NCI-H2171 treated with DMSO at 0.1 percent for 48 hours (cell line): ENCODE measurements at regions not wholly inside any gene's neighbourhood (a gene's known extent, or its start where the extent isn't known, plus 50 kb on each side); places are given as distances from the start of the nearest gene placed in this dataset.
A peak's percentile ranks its signal among the peaks of the same experiment; 100 is the strongest.

Experiments used
- DNase-seq: peaks from one replicate; lab custom pipeline; 2025; lab: John Stamatoyannopoulos, UW

- no peak for DNase-seq
These were observed 50.0 kb upstream of the RNU6ATAC start for GRCh38 chr9:134214386-134214765.

GRCh38 chr9:134214766-134215419, 50.5 kb upstream of the RNU6ATAC start:
- DNase-seq: no peak

GRCh38 chr9:134215420-134215698, 51.0 kb upstream of the RNU6ATAC start:
- DNase-seq: no peak

GRCh38 chr9:134215699-134216448, 51.5 kb upstream of the RNU6ATAC start:
- DNase-seq: peak; percentile 57

- DNase-seq: no peak
These were observed 52.1 kb upstream of the RNU6ATAC start for GRCh38 chr9:134216449-134216951.

- no peak for DNase-seq
These were observed 52.6 kb upstream of the RNU6ATAC start for GRCh38 chr9:134216961-134217360.

- DNase-seq: no peak
These were observed 53.3 kb upstream of the RNU6ATAC start for GRCh38 chr9:134217431-134218210.

GRCh38 chr9:134218230-134218629, 53.9 kb upstream of the RNU6ATAC start:
- DNase-seq: no peak

GRCh38 chr9:134219646-134220060, 55.3 kb upstream of the RNU6ATAC start:
- no peak for DNase-seq

- DNase-seq: no peak
These were observed 55.9 kb upstream of the RNU6ATAC start for GRCh38 chr9:134220311-134220710.

GRCh38 chr9:134221273-134222017, 57.1 kb upstream of the RNU6ATAC start:
- peak; percentile 80 for DNase-seq

GRCh38 chr9:134222018-134222573, 57.7 kb upstream of the RNU6ATAC start:
- no peak for DNase-seq

- DNase-seq: no peak
These were observed 58.7 kb upstream of the RNU6ATAC start for GRCh38 chr9:134223091-134223490.

GRCh38 chr9:134223591-134224122, 59.3 kb upstream of the RNU6ATAC start:
- DNase-seq: no peak

GRCh38 chr9:134224127-134224526, 59.8 kb upstream of the RNU6ATAC start:
- DNase-seq: peak; percentile 73

- DNase-seq: no peak
These were observed 60.3 kb upstream of the RNU6ATAC start for GRCh38 chr9:134224567-134225093.

- DNase-seq: no peak
These were observed 60.8 kb upstream of the RNU6ATAC start for GRCh38 chr9:134225186-134225585.

GRCh38 chr9:134225816-134226215, 61.5 kb upstream of the RNU6ATAC start:
- no peak for DNase-seq

- DNase-seq: peak; percentile 41
These were observed 62.0 kb upstream of the RNU6ATAC start for GRCh38 chr9:134226221-134226930.
